ENCODE measurements at regions not wholly inside any gene's neighbourhood (a gene's known extent, or its start where the extent isn't known, plus 50 kb on each side); places are given as distances from the start of the nearest gene placed in this dataset.

GRCh38 chr9:108445431-108446071 is 410.2 kb downstream of the ACTL7B start:
- H3K27ac ChIP-seq = peak overlapping the region; percentile 86
- ChIA-PET POLR2A (ENCODE audit: low non-redundant PET) (no interaction called here), CTCF (interaction anchor here (0.6 kb wide), 2 partner anchors 97 to 299 kb away, joined by 3 to 4 read pairs; no protein-coding TSS in a partner anchor)
- no peak for DNase-seq (ENCODE audit: low spot score)
- no peak for TF ChIP-seq CTCF (conservative IDR thresholded peaks at IDR 0.05; ENCODE audit: low read depth)

- POLR2A ChIA-PET (ENCODE audit: low non-redundant PET) = interaction anchor here (0.6 kb wide), 1 partner anchor 860 kb away, joined by 3 read pairs; no protein-coding TSS in a partner anchor
- TF ChIP-seq CTCF (conservative IDR thresholded peaks at IDR 0.05; ENCODE audit: low read depth) = no peak; the same call in 1 of the 2 replicates
- CTCF ChIA-PET = interaction anchor here (0.5 to 0.8 kb wide), 6 partner anchors 17 to 249 kb away, joined by 3 to 4 read pairs (median 4); no protein-coding TSS in a partner anchor
- H3K27ac ChIP-seq = peak overlapping the region; percentile 98
- DNase-seq (ENCODE audit: low spot score) = peak; percentile 94
These were observed 411.1 kb downstream of the ACTL7B start for GRCh38 chr9:108444400-108445358.

GRCh38 chr9:108443741-108444140 is 412.0 kb downstream of the ACTL7B start:
- no peak for TF ChIP-seq CTCF (conservative IDR thresholded peaks at IDR 0.05; ENCODE audit: low read depth)
- H3K27ac ChIP-seq = peak overlapping the region; percentile 98
- DNase-seq (ENCODE audit: low spot score) = peak; percentile 79
- POLR2A ChIA-PET (ENCODE audit: low non-redundant PET) = no interaction called here
- CTCF ChIA-PET = interaction anchor here (0.6 to 0.8 kb wide), 5 partner anchors 9 to 953 kb away, joined by 3 to 4 read pairs (median 3); no protein-coding TSS in a partner anchor

- ChIA-PET CTCF (interaction anchor here (0.6 to 0.8 kb wide), 6 partner anchors 8 to 1021 kb away, joined by 3 to 4 read pairs (median 3); no protein-coding TSS in a partner anchor), POLR2A (ENCODE audit: low non-redundant PET) (no interaction called here)
- no peak for TF ChIP-seq CTCF (conservative IDR thresholded peaks at IDR 0.05; ENCODE audit: low read depth)
- H3K27ac ChIP-seq = no peak overlapping the region
- DNase-seq (ENCODE audit: low spot score) = no peak
These were observed 412.7 kb downstream of the ACTL7B start for GRCh38 chr9:108443019-108443633.

- no peak overlapping the region for H3K27ac ChIP-seq
- POLR2A ChIA-PET (ENCODE audit: low non-redundant PET) = no interaction called here
- TF ChIP-seq CTCF (conservative IDR thresholded peaks at IDR 0.05; ENCODE audit: low read depth) = no peak
- CTCF ChIA-PET = interaction anchor here (0.6 kb wide), 3 partner anchors 251 to 1020 kb away, joined by 3 read pairs; no protein-coding TSS in a partner anchor
- DNase-seq (ENCODE audit: low spot score) = no peak
These were observed 413.2 kb downstream of the ACTL7B start for GRCh38 chr9:108442627-108443018.

- TF ChIP-seq CTCF (conservative IDR thresholded peaks at IDR 0.05; ENCODE audit: low read depth) = no peak
- POLR2A ChIA-PET (ENCODE audit: low non-redundant PET) = no interaction called here
- no peak for DNase-seq (ENCODE audit: low spot score)
These were observed 414.1 kb downstream of the ACTL7B start for GRCh38 chr9:108441726-108442125.

More at GRCh38 chr9:108441726-108442125, 414.1 kb downstream of the ACTL7B start:
- H3K27ac ChIP-seq = no peak overlapping the region
- CTCF ChIA-PET = interaction anchor here (1.2 kb wide), 1 partner anchor 244 kb away, joined by 5 read pairs; no protein-coding TSS in a partner anchor
